Gastrocnemius medialis (tissue), 4 donors: ENCODE measurements at regions not wholly inside any gene's neighbourhood (a gene's known extent, or its start where the extent isn't known, plus 50 kb on each side); places are given as distances from the start of the nearest gene placed in this dataset.

Experiments
- CTCF ChIP-seq, 5 experiments: fragments of 450-650 bp in 3 of 5; fragments of 200-600 bp in 2 of 5; sonication (generic) in 2 of 5; IDR thresholded peaks in 4 of 5; conservative IDR thresholded peaks in 1 of 5; 1 replicate in 4 of 5; 2 replicates in 1 of 5; pipeline ENCODE4 v1.5.1; 2016 to 2019; ENCODE audit warnings: antibody characterized with exemption in 5 of 5, mild to moderate bottlenecking in 3 of 5, moderate library complexity in 3 of 5
- POLR2A ChIP-seq, 2 donors: fragments of 450-650 bp; IDR thresholded peaks; one replicate each; pipeline ENCODE4 v1.6.1; 2017; ENCODE audit warnings: antibody characterized with exemption in 2 of 2, mild to moderate bottlenecking in 2 of 2, moderate library complexity in 2 of 2

DNA sequence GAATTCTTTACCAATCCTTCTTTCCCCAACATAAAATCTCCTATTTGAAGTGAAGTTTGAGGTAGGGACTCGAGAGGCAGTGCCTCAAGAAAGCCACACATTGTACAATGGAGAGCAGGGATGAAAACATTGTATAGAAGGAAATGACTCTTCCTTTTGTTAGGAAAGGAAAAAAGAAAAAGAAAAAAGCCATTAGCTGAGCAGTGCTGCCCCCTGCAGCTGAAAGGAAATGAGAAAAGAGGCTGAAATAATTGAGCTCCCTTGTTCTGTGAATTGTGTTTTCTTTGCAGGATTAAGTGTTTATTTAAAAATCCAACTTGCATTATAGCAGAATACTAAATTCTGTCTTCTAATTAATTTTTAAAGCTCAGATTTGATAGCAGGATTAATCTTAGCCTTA lies 162.9 kb upstream of the SASH1 start:
- TF ChIP-seq POLR2A (IDR thresholded peaks at IDR 0.05), result no peak
- TF ChIP-seq CTCF (IDR thresholded peaks at IDR 0.05 in 4 of 5, conservative IDR thresholded peaks at IDR 0.05 in 1 of 5), result peak in 2 of 5 experiments; percentile 11 to 26
